Dendritic cell treated with granulocyte-macrophage colony-stimulating factor and Interleukin-4, amounts not matched to agents 40 ng/mL and 50 ng/mL, for 4 days (primary cell): ENCODE measurements at regions not wholly inside any gene's neighbourhood (a gene's known extent, or its start where the extent isn't known, plus 50 kb on each side); places are given as distances from the start of the nearest gene placed in this dataset.

ENCODE experiments used
- H3K27ac Mint-ChIP-seq: one replicate; pipeline ENCODE4 v1.8.0; 2022; ENCODE audit warnings: mild to moderate bottlenecking, mixed read lengths
- H3K27me3 Mint-ChIP-seq: one replicate; pipeline ENCODE4 v1.8.0; 2022; ENCODE audit warnings: mild to moderate bottlenecking, mixed read lengths
- H3K36me3 Mint-ChIP-seq: one replicate; pipeline ENCODE4 v1.8.0; 2022; ENCODE audit warnings: low read depth, mixed read lengths
- H3K4me1 Mint-ChIP-seq: one replicate; pipeline ENCODE4 v1.8.0; 2022; ENCODE audit warnings: low read depth, mixed read lengths
- H3K4me3 Mint-ChIP-seq: one replicate; pipeline ENCODE4 v1.8.0; 2022; ENCODE audit warnings: mild to moderate bottlenecking, moderate library complexity, mixed read lengths
- H3K9me3 Mint-ChIP-seq: one replicate; pipeline ENCODE4 v1.8.0; 2022; ENCODE audit warnings: mixed read lengths
- intact Hi-C: fragments of 100-400 bp; cut with micrococcal nuclease; formaldehyde crosslinking; loops from one replicate; pipeline ENCODE4 v1.15.0; 2022

DNA sequence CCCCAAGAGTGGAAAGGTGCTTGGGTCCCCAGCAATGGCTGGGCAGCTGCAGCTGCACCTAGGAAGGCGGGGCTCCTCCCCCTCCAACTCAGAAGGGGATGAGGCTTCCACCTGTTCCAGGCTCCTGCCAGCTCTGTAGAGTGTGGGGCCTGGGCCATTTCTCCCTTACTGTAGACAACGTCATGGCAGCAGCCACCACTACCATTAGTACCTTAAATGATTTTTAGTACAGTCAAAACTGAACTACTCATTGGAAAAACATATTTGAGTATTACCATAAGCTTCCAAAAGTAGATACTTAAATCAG lies 1274.2 kb upstream of the GBE1 start:
- Mint-ChIP-seq H3K27me3 (no peaks in the 10 kb centered on the region), H3K27ac (no peak overlapping the region), H3K36me3 (no peaks in the 10 kb centered on the region), H3K4me1 (no peaks in the 10 kb centered on the region), H3K4me3 (no peak overlapping the region), H3K9me3 (peaks cover 15% of the 10 kb centered on the region)
- intact Hi-C loops, result no loop called here

DNA sequence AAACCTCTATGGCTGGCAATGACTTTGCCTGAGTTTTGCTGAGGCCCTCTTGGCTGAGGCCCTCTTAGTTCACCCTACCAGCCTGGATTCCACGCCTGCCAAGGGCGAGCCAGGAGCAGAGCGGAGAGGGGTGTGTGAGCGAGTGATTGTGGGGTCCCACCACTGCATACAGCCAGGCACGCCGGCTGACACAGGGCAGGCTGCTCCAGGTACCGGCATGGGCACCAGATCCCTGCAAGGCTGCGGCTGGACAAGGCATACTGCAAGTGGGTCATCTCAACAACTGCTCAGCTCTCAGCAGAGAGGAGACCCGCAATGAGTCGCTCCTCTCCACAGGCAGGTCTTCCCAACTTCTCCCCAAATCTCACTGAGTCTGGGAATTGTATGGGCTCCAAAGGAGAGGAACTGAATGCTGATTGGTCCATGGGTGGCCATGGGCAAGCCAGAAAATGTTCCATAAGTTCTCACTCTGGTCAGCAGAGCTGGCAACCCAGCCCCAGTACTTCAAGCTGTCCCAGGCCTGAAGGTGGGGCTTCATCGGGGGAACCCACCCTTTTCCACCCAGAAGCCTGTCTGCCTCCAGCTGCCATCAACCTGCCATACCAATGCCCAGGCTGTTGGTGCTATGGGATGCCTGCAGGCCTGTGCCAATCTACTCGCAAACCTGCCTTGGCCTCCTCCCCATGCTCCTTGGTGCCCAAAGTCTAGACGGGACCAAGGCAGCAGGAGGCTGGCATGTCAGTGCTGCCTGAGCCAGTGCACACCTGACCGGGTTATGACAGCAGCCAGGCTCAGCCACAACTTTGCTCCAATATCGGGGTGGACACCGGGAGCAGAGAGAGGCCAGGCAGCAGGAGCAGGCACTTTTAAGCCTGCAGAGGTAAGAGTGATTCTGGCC lies 1273.6 kb upstream of the GBE1 start:
- Mint-ChIP-seq H3K27ac (no peak overlapping the region), H3K4me1 (no peaks in the 10 kb centered on the region), H3K4me3 (no peak overlapping the region), H3K36me3 (no peaks in the 10 kb centered on the region), H3K27me3 (no peaks in the 10 kb centered on the region), H3K9me3 (peaks cover 9% of the 10 kb centered on the region)
- intact Hi-C loops, result no loop called here

DNA sequence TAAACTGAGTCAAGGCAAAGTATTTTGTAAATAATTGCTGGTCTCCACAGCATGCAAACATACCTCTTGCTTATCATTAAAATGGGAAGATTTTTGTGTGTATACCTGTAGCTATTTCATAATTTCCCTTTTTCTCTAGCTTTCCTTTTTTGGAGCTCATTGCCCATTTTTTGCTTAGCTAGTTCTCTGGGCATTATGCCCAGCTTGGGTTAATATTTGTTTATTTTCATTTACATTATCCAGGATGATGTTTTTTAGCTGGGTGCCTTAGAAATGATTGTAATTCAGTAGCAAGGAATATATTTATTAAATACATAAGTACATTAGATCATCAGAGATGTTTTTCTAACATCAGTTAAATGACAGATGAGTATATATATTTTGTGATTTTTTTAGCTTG lies 1271.7 kb upstream of the GBE1 start:
- H3K27me3 Mint-ChIP-seq, result no peaks in the 10 kb centered on the region
- H3K27ac Mint-ChIP-seq, result no peak overlapping the region
- no peak overlapping the region for H3K4me3 Mint-ChIP-seq
- no peaks in the 10 kb centered on the region for H3K9me3 Mint-ChIP-seq
- H3K4me1 Mint-ChIP-seq, result no peaks in the 10 kb centered on the region
- no peaks in the 10 kb centered on the region for H3K36me3 Mint-ChIP-seq
- intact Hi-C loops, result no loop called here

DNA sequence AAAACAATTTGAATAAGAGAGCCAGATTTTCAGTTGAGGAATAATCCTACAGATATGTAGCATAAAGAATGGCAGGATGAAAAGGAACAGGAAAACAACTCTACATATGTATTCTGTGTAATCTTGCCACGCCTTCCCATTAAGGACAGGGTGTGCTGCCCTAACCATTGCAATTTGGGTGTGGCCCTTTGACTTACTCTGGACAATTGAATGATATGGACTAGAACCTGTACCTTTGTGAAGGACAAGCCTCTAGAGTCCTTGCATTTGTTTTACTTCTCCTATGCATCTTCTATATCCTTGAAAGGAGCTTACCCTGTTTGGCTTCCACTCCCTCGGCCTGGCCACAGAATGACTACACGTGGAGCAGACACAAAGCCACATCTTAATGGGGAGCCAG lies 1261.6 kb upstream of the GBE1 start:
- Mint-ChIP-seq H3K4me3 (no peak overlapping the region), H3K27me3 (no peaks in the 10 kb centered on the region), H3K27ac (no peak overlapping the region), H3K4me1 (no peaks in the 10 kb centered on the region), H3K36me3 (no peaks in the 10 kb centered on the region), H3K9me3 (peaks cover 9% of the 10 kb centered on the region)
- intact Hi-C loops, result no loop called here

DNA sequence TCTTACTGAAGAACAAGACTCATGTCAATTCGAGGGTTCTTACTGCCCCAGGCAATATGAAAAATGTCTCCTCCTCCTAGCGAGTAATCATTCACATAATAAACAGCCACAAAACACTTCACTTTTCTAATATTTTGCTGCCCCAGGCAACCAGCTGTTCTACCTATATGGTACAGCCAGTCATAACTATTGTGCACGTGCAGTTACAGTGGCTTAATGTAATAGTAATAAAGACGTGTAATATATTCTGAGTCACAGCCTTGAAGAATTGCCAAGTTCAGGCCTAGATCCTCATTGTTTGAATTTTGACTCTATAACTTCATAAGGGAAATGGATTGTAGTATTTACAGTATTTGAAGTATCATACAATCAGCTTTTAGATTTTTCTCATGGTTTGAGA lies 1250.0 kb upstream of the GBE1 start:
- H3K4me3 Mint-ChIP-seq, result no peak overlapping the region
- no peak overlapping the region for H3K27ac Mint-ChIP-seq
- intact Hi-C loops, result no loop called here
- no peaks in the 10 kb centered on the region for H3K27me3 Mint-ChIP-seq
- H3K4me1 Mint-ChIP-seq, result no peaks in the 10 kb centered on the region
- no peaks in the 10 kb centered on the region for H3K36me3 Mint-ChIP-seq
- H3K9me3 Mint-ChIP-seq, result no peaks in the 10 kb centered on the region

DNA sequence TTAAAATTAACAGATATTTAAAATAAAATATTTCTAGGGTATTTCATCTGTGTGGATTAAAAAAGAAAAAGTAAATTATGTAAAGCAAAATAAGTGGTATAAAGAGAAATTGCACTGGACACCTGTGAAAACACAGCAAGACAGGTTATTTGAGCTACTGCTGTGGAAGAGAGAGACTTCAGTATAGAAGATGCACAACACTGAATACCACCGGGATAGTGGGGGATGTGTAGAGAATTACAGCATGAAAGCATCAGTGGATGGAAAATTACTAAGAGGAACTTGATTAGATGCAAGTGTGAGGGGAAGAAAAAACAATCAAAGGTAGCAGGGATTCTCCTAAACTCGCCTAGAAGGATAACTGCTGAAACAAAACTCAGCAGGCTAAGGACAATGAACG lies 1242.5 kb upstream of the GBE1 start:
- Mint-ChIP-seq H3K27ac (no peak overlapping the region), H3K27me3 (no peaks in the 10 kb centered on the region), H3K4me3 (no peak overlapping the region), H3K9me3 (no peaks in the 10 kb centered on the region), H3K36me3 (no peaks in the 10 kb centered on the region), H3K4me1 (no peaks in the 10 kb centered on the region)
- intact Hi-C loops, result no loop called here

DNA sequence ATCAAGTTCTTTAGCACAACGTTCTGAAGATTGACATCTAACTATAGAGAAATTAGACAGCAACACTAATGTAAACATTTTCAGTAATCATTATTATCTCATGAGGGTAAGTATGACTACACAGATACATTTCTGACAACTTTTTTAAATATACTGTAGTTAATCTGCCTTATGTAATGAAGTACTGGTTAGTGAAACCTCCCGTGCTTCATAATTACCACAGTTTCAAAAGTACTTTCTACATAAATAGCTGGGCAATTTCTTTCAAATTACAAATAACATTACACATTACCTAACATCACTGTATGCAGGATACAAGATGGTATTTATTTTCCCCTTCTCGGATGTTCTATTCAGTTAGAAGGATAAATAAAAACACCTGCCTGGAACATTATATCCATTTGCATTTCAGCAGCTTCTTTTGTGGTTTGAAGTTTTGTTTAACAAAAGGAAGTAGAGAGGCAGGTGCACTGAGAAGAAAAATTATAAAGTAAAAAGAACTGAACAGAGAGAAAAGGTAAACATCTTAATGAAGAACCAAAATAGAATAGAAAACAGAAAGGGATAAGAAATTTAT lies 1241.5 kb upstream of the GBE1 start:
- Mint-ChIP-seq H3K9me3 (no peaks in the 10 kb centered on the region), H3K4me1 (no peaks in the 10 kb centered on the region), H3K27me3 (no peaks in the 10 kb centered on the region), H3K36me3 (no peaks in the 10 kb centered on the region), H3K4me3 (no peak overlapping the region), H3K27ac (no peak overlapping the region)
- intact Hi-C loops, result no loop called here

DNA sequence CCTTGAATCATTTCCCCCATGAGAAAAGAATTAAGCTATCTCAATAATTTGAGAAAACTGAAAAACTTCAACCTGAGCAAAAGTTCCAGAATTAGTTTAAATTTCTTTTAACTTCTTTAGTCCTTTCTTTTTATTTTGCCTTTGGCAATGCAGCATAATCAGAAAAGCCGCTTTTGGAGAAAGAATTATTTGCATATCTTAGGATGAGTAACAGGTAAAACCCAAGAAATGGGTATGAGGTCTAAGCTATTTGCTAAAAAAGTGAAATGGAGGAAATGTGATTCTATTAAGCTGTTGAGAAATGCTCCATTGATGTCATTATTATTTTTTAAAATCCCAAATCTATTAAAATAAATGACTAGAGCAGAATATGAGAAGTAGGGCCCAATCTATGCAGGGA lies 1238.3 kb upstream of the GBE1 start:
- intact Hi-C loops, result no loop called here
- Mint-ChIP-seq H3K36me3 (no peaks in the 10 kb centered on the region), H3K9me3 (peaks cover 16% of the 10 kb centered on the region), H3K27ac (no peak overlapping the region), H3K27me3 (no peaks in the 10 kb centered on the region), H3K4me3 (no peak overlapping the region), H3K4me1 (no peaks in the 10 kb centered on the region)

DNA sequence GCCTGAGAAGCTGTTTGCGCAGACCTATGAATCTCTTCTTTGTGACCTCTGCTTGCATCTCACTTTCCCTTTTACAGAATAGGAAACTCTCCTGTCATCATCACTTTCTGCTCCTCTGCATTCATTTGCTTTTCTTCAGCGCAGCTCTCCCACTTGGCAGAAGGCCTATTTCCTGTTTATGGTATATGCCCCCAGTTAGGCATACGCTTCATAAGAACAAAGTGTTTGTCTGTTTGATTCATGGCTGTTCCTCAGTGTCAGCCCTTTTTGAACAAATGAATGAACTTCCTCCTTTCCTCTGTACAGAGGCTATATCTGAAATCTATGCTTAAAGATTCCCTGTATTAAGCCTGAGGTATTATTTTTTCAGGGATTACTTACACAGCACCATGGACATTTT lies 1216.9 kb upstream of the GBE1 start:
- Mint-ChIP-seq H3K36me3 (no peaks in the 10 kb centered on the region), H3K27me3 (no peaks in the 10 kb centered on the region), H3K9me3 (peaks cover 24% of the 10 kb centered on the region), H3K4me3 (no peak overlapping the region), H3K4me1 (no peaks in the 10 kb centered on the region), H3K27ac (no peak overlapping the region)
- intact Hi-C loops, result no loop called here

DNA sequence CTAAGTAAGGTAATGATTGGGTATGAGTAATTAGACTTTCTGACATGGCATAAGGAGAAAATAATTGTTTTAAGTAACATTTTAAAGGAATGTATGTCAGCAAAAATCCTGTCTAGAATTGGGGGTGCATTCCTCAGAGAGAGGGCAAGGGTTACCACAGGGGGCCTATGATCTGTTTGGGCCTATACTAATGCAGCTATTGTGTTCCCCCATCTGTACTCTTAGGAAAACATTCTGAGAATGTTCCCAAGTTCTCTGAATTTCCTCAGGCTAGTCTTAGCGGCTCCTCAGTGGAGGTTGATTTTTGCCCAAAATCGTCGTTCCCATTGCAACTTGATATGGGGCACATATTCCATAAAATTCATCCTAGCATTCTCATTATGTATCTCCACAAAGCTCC lies 1216.4 kb upstream of the GBE1 start:
- Mint-ChIP-seq H3K9me3 (peaks cover 20% of the 10 kb centered on the region), H3K4me1 (no peaks in the 10 kb centered on the region), H3K36me3 (no peaks in the 10 kb centered on the region), H3K27ac (no peak overlapping the region), H3K27me3 (no peaks in the 10 kb centered on the region), H3K4me3 (no peak overlapping the region)
- intact Hi-C loops, result no loop called here

DNA sequence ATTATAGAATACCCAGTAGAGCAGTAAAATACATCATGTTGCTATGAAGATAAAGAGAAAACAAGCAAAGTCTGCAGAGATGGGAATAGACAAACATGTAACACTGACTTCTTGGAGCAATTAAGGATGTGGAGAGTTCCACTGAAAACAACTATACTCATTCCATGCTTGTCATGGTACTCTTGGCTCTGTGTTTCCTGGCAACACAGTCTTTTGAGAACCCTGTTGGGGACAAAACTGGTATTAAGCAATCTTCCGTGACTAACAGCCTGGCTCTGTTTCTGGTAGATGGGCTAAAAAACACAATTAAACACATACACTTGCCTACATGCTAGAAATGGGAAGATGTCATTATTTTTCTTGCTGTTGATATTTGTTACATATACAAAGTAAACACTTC lies 1212.3 kb upstream of the GBE1 start:
- intact Hi-C loops, result no loop called here
- Mint-ChIP-seq H3K36me3 (no peaks in the 10 kb centered on the region), H3K27ac (no peak overlapping the region), H3K4me1 (no peaks in the 10 kb centered on the region), H3K27me3 (no peaks in the 10 kb centered on the region), H3K4me3 (no peak overlapping the region), H3K9me3 (peaks cover 19% of the 10 kb centered on the region)

DNA sequence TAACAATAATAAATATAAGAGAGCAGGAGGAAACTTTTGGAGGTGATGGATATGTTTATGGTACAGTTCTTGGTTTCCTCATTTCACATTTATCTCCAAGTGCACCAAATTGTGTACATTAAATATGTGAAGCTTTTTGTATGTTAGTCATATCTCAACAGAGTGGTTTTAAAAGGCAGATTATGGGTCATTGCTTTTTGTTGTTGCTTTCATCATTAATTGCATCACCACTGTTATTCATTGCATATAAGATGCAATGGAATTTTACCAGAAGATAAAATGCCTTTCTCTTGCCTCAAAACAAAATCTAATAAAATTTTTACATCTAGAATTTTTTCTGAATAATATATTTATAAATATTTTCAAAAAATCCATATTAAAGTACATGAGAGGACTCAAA lies 1198.9 kb upstream of the GBE1 start:
- Mint-ChIP-seq H3K4me3 (no peak overlapping the region), H3K27ac (no peak overlapping the region), H3K27me3 (no peaks in the 10 kb centered on the region), H3K9me3 (peaks cover 6% of the 10 kb centered on the region), H3K36me3 (no peaks in the 10 kb centered on the region), H3K4me1 (no peaks in the 10 kb centered on the region)
- intact Hi-C loops, result no loop called here

DNA sequence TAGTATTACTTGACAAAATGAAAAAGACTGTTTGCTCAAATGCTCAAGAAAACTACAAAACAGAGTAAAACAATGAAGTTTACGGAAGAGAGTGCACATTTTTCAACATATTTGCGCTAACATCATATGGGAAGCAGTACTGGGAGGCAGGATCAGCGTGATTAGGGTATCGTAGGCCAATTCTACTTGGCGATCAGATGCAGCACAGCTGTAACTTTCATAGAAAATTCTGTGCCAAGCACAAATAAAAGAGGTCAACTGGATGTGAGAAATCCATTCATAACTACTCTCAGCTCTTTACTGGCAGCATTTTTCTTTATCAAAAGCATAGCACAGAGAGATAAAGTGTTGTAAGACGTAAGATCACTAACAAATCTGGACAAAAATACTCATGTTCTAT lies 1196.3 kb upstream of the GBE1 start:
- no peak overlapping the region for H3K27ac Mint-ChIP-seq

DNA sequence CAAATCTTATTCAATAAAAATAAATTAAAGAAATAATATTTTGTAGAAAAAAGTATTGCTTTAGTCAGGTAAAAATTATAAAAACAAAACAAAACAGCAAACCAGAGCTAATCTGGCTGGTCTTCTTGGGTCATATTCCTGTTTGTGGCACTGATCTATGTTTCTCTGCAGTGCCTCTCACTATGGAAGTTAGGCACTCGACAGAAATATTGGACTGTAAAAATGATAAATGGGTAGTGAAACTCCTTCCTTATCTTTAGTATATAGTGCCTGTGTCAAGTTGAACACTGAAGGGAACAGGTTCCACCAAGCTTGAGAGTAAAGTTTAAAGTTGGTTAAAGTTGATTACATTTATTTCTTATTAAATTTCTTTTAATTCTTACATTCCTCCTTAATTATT lies 1195.6 kb upstream of the GBE1 start:
- no peaks in the 10 kb centered on the region for H3K27me3 Mint-ChIP-seq
- H3K4me3 Mint-ChIP-seq, result no peak overlapping the region
- no peak overlapping the region for H3K27ac Mint-ChIP-seq
- no peaks in the 10 kb centered on the region for H3K36me3 Mint-ChIP-seq
- intact Hi-C loops, result no loop called here
- no peaks in the 10 kb centered on the region for H3K4me1 Mint-ChIP-seq
- peaks cover 9% of the 10 kb centered on the region for H3K9me3 Mint-ChIP-seq

More for the DNA sequence above, 1196.3 kb upstream of the GBE1 start:
- Mint-ChIP-seq H3K27me3 (no peaks in the 10 kb centered on the region), H3K4me1 (no peaks in the 10 kb centered on the region), H3K4me3 (no peak overlapping the region), H3K9me3 (peaks cover 6% of the 10 kb centered on the region), H3K36me3 (no peaks in the 10 kb centered on the region)
- intact Hi-C loops, result no loop called here

DNA sequence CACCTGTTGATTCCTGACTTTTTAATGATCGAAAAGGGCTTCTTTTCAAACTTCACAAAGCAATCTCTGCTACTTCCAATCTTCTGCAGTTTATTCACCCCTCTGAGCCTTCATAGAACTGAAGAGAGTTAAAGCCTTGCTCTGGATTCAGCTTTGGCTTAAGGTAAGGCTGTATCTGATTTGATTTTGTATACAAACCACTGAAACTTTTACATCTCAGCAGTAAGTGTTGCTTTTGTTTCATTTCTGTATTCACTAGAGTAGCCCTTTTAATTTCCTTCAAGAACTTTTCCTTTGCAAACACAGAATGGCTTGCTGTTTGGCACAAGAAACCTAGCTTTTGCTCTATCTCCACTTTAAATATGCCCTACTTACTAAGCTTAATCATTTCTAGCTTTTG lies 1193.0 kb upstream of the GBE1 start:
- intact Hi-C loops, result no loop called here
- Mint-ChIP-seq H3K4me1 (no peaks in the 10 kb centered on the region), H3K4me3 (no peak overlapping the region), H3K27ac (no peak overlapping the region), H3K36me3 (no peaks in the 10 kb centered on the region), H3K27me3 (no peaks in the 10 kb centered on the region), H3K9me3 (peaks cover 9% of the 10 kb centered on the region)
